Hematopoietic multipotent progenitor cell (in vitro differentiated cells): ENCODE measurements at regions not wholly inside any gene's neighbourhood (a gene's known extent, or its start where the extent isn't known, plus 50 kb on each side); places are given as distances from the start of the nearest gene placed in this dataset.
"Not testable (repeated sequence)": the region's sequence is repeated elsewhere in the genome, so short reads cannot be mapped to it uniquely, and the experiment has no call there.

Experiments used
- DNase-seq, 3 donors: peaks; one replicate each; pipeline ENCODE4 v3.0.0-alpha.2; 2011 to 2015; ENCODE audit warnings: low read depth in 2 of 3, low spot score in 2 of 3

GRCh38 chr5:120082316-120083068 is 381.6 kb upstream of the PRR16 start:
- DNase-seq: no peak

GRCh38 chr5:120083851-120084542 is 380.1 kb upstream of the PRR16 start:
- no peak for DNase-seq

- no peak for DNase-seq
Measured at GRCh38 chr5:120084543-120084870, 379.6 kb upstream of the PRR16 start.

- no peak for DNase-seq
Measured at GRCh38 chr5:120086081-120086480, 378.0 kb upstream of the PRR16 start.

GRCh38 chr5:120088412-120088811 is 375.7 kb upstream of the PRR16 start:
- no peak for DNase-seq

GRCh38 chr5:120088836-120089235 is 375.3 kb upstream of the PRR16 start:
- DNase-seq: peak in 1 of 3 donors; percentile 38

GRCh38 chr5:120091376-120091948 is 372.6 kb upstream of the PRR16 start:
- DNase-seq: no peak

- no peak for DNase-seq
Measured at GRCh38 chr5:120092649-120093048, 371.5 kb upstream of the PRR16 start.

GRCh38 chr5:120093178-120093577 is 370.9 kb upstream of the PRR16 start:
- peak in 2 of 3 donors; percentile 86 to 89 for DNase-seq

GRCh38 chr5:120096413-120096812 is 367.7 kb upstream of the PRR16 start:
- DNase-seq: peak in 1 of 3 donors; percentile 68

GRCh38 chr5:120098426-120098825 is 365.7 kb upstream of the PRR16 start:
- peak in 1 of 3 donors; percentile 60 for DNase-seq

- peak in 1 of 3 donors; percentile 64 for DNase-seq
Measured at GRCh38 chr5:120098902-120099535, 365.1 kb upstream of the PRR16 start.

GRCh38 chr5:120101771-120102170 is 362.3 kb upstream of the PRR16 start:
- no peak for DNase-seq

- peak in 1 of 3 donors; percentile 39 for DNase-seq
Measured at GRCh38 chr5:120103495-120103894, 360.6 kb upstream of the PRR16 start.

- no peak for DNase-seq
Measured at GRCh38 chr5:120106912-120107525, 357.1 kb upstream of the PRR16 start.

GRCh38 chr5:120108586-120109248 is 355.4 kb upstream of the PRR16 start:
- no peak for DNase-seq

GRCh38 chr5:120122703-120123102 is 341.4 kb upstream of the PRR16 start:
- DNase-seq: no peak

GRCh38 chr5:120124031-120124430 is 340.1 kb upstream of the PRR16 start:
- no peak for DNase-seq

- no peak for DNase-seq
Measured at GRCh38 chr5:120124961-120125360, 339.1 kb upstream of the PRR16 start.

- DNase-seq: not testable (repeated sequence)
Measured at GRCh38 chr5:120132347-120132746, 331.8 kb upstream of the PRR16 start.
